H9 (cell line): ENCODE measurements at regions not wholly inside any gene's neighbourhood (a gene's known extent, or its start where the extent isn't known, plus 50 kb on each side); places are given as distances from the start of the nearest gene placed in this dataset.

Source experiments
- DNase-seq: peaks from one replicate; pipeline ENCODE4 v3.0.0-alpha.2; 2017
- H2AFZ ChIP-seq: one replicate; pipeline ENCODE4 v1.6.1; 2013; ENCODE audit warnings: mild to moderate bottlenecking, low read length, control low read depth, moderate library complexity
- H2AK5ac ChIP-seq: 2 replicates; pipeline ENCODE4 v1.6.1; 2013; ENCODE audit warnings: low read length, control low read depth, mixed read lengths; ENCODE audit not compliant: insufficient read length
- H2BK120ac ChIP-seq: one replicate; pipeline ENCODE4 v1.6.1; 2013; ENCODE audit warnings: low read depth, mild to moderate bottlenecking, low read length, control low read depth, inconsistent platforms; ENCODE audit not compliant: poor library complexity, severe bottlenecking
- H2BK12ac ChIP-seq: 2 replicates; pipeline ENCODE4 v1.6.1; 2013; ENCODE audit warnings: low read length, control low read depth, mixed read lengths, low read depth; ENCODE audit not compliant: insufficient read length
- H2BK15ac ChIP-seq: 2 replicates; pipeline ENCODE4 v1.6.1; 2013; ENCODE audit warnings: low read depth, low read length, control low read depth
- H2BK20ac ChIP-seq: one replicate; pipeline ENCODE4 v1.6.1; 2013; ENCODE audit warnings: low read depth, mild to moderate bottlenecking, low read length, control low read depth, inconsistent platforms; ENCODE audit not compliant: poor library complexity, severe bottlenecking
- H2BK5ac ChIP-seq: 2 replicates; pipeline ENCODE4 v1.6.1; 2013; ENCODE audit warnings: low read length, control low read depth, mixed read lengths; ENCODE audit not compliant: insufficient read length
- H3K14ac ChIP-seq: 2 replicates; pipeline ENCODE4 v1.6.1; 2013; ENCODE audit warnings: low read length, control low read depth; ENCODE audit not compliant: insufficient read depth
- H3K18ac ChIP-seq: 2 replicates; pipeline ENCODE4 v1.6.1; 2013; ENCODE audit warnings: low read depth, mild to moderate bottlenecking, mixed read lengths, low read length, control low read depth; ENCODE audit not compliant: insufficient read length
- H3K23ac ChIP-seq: 2 replicates; pipeline ENCODE4 v1.6.1; 2013; ENCODE audit warnings: low read length, control low read depth, mixed read lengths, low read depth; ENCODE audit not compliant: insufficient read length
- H3K23me2 ChIP-seq: 2 replicates; pipeline ENCODE4 v1.6.1; 2013; ENCODE audit warnings: low read depth, mild to moderate bottlenecking, mixed read lengths, low read length, control low read depth; ENCODE audit not compliant: insufficient read length, poor library complexity, severe bottlenecking
- H3K27ac ChIP-seq: 2 replicates; pipeline ENCODE4 v1.5.1; 2013; ENCODE audit warnings: low read length, control low read depth, mixed read lengths, low read depth; ENCODE audit not compliant: insufficient read length
- H3K27me3 ChIP-seq: 2 replicates; pipeline ENCODE4 v1.6.1; 2013; ENCODE audit warnings: low read length, control low read depth, inconsistent platforms; ENCODE audit not compliant: insufficient read depth
- H3K4ac ChIP-seq: 2 replicates; pipeline ENCODE4 v1.6.1; 2013; ENCODE audit warnings: low read depth, mild to moderate bottlenecking, control low read depth, inconsistent platforms, low read length, moderate library complexity
- H3K4me1 ChIP-seq: 2 replicates; pipeline ENCODE4 v1.6.1; 2013; ENCODE audit warnings: low read length, control low read depth, inconsistent platforms; ENCODE audit not compliant: insufficient read depth
- H3K4me2 ChIP-seq: 2 replicates; pipeline ENCODE4 v1.6.1; 2013; ENCODE audit warnings: low read length, control low read depth, mixed read lengths; ENCODE audit not compliant: insufficient read length, insufficient read depth
- H3K56ac ChIP-seq: 2 replicates; pipeline ENCODE4 v1.6.1; 2013; ENCODE audit warnings: low read depth, mild to moderate bottlenecking, mixed read lengths, low read length, control low read depth; ENCODE audit not compliant: insufficient read length
- H3K79me1 ChIP-seq: 2 replicates; pipeline ENCODE4 v1.6.1; 2013; ENCODE audit warnings: low read depth, mild to moderate bottlenecking, moderate library complexity, low read length, control low read depth, inconsistent platforms; ENCODE audit not compliant: insufficient read depth, poor library complexity, severe bottlenecking
- H3K79me2 ChIP-seq: 2 replicates; pipeline ENCODE4 v1.6.1; 2013; ENCODE audit warnings: low read length, control low read depth, inconsistent platforms; ENCODE audit not compliant: insufficient read depth
- H3K9ac ChIP-seq: 2 replicates; pipeline ENCODE4 v1.6.1; 2013; ENCODE audit warnings: low read length, control low read depth, mixed read lengths; ENCODE audit not compliant: insufficient read length; ENCODE audit errors: extremely low read depth
- H3K9me3 ChIP-seq: one replicate; pipeline ENCODE4 v1.6.1; 2013; ENCODE audit warnings: low read depth, low read length, inconsistent platforms; ENCODE audit not compliant: control insufficient read depth
- H3T11ph ChIP-seq: one replicate; pipeline ENCODE4 v1.6.1; 2013; ENCODE audit warnings: mild to moderate bottlenecking, low read length, control low read depth, inconsistent platforms
- H4K20me1 ChIP-seq: one replicate; pipeline ENCODE4 v1.6.1; 2013; ENCODE audit not compliant: control insufficient read depth, insufficient read length, insufficient read depth
- H4K5ac ChIP-seq: 2 replicates; pipeline ENCODE4 v1.6.1; 2013; ENCODE audit warnings: low read depth, mild to moderate bottlenecking, mixed read lengths, low read length, control low read depth; ENCODE audit not compliant: insufficient read length
- H4K8ac ChIP-seq: replicated peaks from 2 replicates; pipeline ENCODE4 v1.6.1; 2013; ENCODE audit warnings: low read length, control low read depth, mixed read lengths, low read depth; ENCODE audit not compliant: insufficient read length
- H4K91ac ChIP-seq: 2 replicates; pipeline ENCODE4 v1.6.1; 2013; ENCODE audit warnings: low read depth, mild to moderate bottlenecking, moderate library complexity, mixed read lengths, low read length, control low read depth; ENCODE audit not compliant: insufficient read length
- H3K27ac Mint-ChIP-seq, 3 experiments: 2 replicates in 2 of 3; 3 replicates in 1 of 3; pipeline ENCODE4 v1.8.0; 2020 to 2021; ENCODE audit warnings: mixed read lengths in 3 of 3, mild to moderate bottlenecking in 1 of 3, moderate library complexity in 1 of 3
- H3K27me3 Mint-ChIP-seq: 2 replicates; pipeline ENCODE4 v1.8.0; 2021; ENCODE audit warnings: low read depth, mild to moderate bottlenecking, moderate library complexity, mixed read lengths
- H3K36me3 Mint-ChIP-seq, 3 experiments: 2 replicates in 2 of 3; 3 replicates in 1 of 3; pipeline ENCODE4 v1.8.0; 2020 to 2021; ENCODE audit warnings: low read depth in 3 of 3, mixed read lengths in 3 of 3; ENCODE audit not compliant: insufficient read depth in 1 of 3
- H3K4me1 Mint-ChIP-seq, 2 experiments: 2 replicates each; pipeline ENCODE4 v1.8.0; 2020; ENCODE audit warnings: mixed read lengths in 2 of 2
- H3K4me3 Mint-ChIP-seq, 2 experiments: 2 replicates in 1 of 2; 3 replicates in 1 of 2; pipeline ENCODE4 v1.8.0; 2020 to 2021; ENCODE audit warnings: mild to moderate bottlenecking in 2 of 2, mixed read lengths in 2 of 2, moderate library complexity in 1 of 2
- H3K9me3 Mint-ChIP-seq, 2 experiments: 2 replicates in 1 of 2; 3 replicates in 1 of 2; pipeline ENCODE4 v1.8.0; 2020; ENCODE audit warnings: mild to moderate bottlenecking in 2 of 2, mixed read lengths in 2 of 2, moderate library complexity in 1 of 2
- CTCF ChIP-seq: fragments of 200-600 bp; sonication (generic); conservative IDR thresholded peaks from 3 replicates; pipeline ENCODE4 v1.8.0; 2021; ENCODE audit warnings: antibody characterized with exemption, mild to moderate bottlenecking
- WGBS: extraction: QIAGEN DNeasy Blood & Tissue Kit; methylation state at CpG from one replicate; pipeline ENCODE4 v1.1.7; 2013; ENCODE audit warnings: missing lambda C conversion rate, low lambda C conversion rate, mixed read lengths; ENCODE audit not compliant: insufficient read length; ENCODE audit errors: extremely low coverage; 5-methylcytosine and 5-hydroxymethylcytosine counted together

- no peaks in the 10 kb centered on the region for H3K4me1 ChIP-seq
These were observed 98.0 kb downstream of the ARL4A start for GRCh38 chr7:12785473-12785872.

More at GRCh38 chr7:12785473-12785872, 98.0 kb downstream of the ARL4A start:
- Histone ChIP-seq H2AFZ (no peak overlapping the region), H2BK12ac (no peak overlapping the region), H4K8ac (no peak overlapping the region), H3K23me2 (no peaks in the 10 kb centered on the region), H3K79me1 (no peaks in the 10 kb centered on the region), H4K20me1 (no peaks in the 10 kb centered on the region), H3K79me2 (no peaks in the 10 kb centered on the region), H2AK5ac (no peak overlapping the region), H3K14ac (no peak overlapping the region), H3K27ac (no peak overlapping the region), H3K9me3 (no peaks in the 10 kb centered on the region), H2BK120ac (no peak overlapping the region), H2BK5ac (no peak overlapping the region), H2BK20ac (no peak overlapping the region), H3K23ac (no peak overlapping the region), H3K27me3 (no peaks in the 10 kb centered on the region), H4K91ac (no peak overlapping the region), H2BK15ac (no peak overlapping the region), H3K4me2 (no peak overlapping the region), H3K4ac (no peak overlapping the region), H3K18ac (no peak overlapping the region), H3K9ac (no peak overlapping the region), H3T11ph (no peak overlapping the region), H3K56ac (no peak overlapping the region), H4K5ac (no peak overlapping the region)
- no CpG with 5 or more reads among the region's 4 CpGs for WGBS
- Mint-ChIP-seq H3K36me3 (no peaks in the 10 kb centered on the region), H3K27me3 (no peaks in the 10 kb centered on the region), H3K9me3 (no peaks in the 10 kb centered on the region), H3K27ac (no peak overlapping the region), H3K4me1 (no peaks in the 10 kb centered on the region), H3K4me3 (no peak overlapping the region)
- no peak for TF ChIP-seq CTCF
- no peak for DNase-seq
